SIG-M5 treated with dmso at 0.1 percent for 504 hours (cell line): ENCODE measurements at regions not wholly inside any gene's neighbourhood (a gene's known extent, or its start where the extent isn't known, plus 50 kb on each side); places are given as distances from the start of the nearest gene placed in this dataset.
"Not testable (repeated sequence)": the region's sequence is repeated elsewhere in the genome, so short reads cannot be mapped to it uniquely, and the experiment has no call there.

Experiments
- DNase-seq: peaks from one replicate; lab custom pipeline; 2025; ENCODE audit not compliant: unreplicated experiment; lab: John Stamatoyannopoulos, UW

GRCh38 chr7:4319280-4319679, 362.8 kb upstream of the FOXK1 start:
- no peak for DNase-seq

GRCh38 chr7:4325732-4326131, 356.4 kb upstream of the FOXK1 start:
- no peak for DNase-seq

GRCh38 chr7:4331711-4332110, 350.4 kb upstream of the FOXK1 start:
- no peak for DNase-seq

- no peak for DNase-seq
Observed at GRCh38 chr7:4338556-4338955, 343.5 kb upstream of the FOXK1 start.

DNA sequence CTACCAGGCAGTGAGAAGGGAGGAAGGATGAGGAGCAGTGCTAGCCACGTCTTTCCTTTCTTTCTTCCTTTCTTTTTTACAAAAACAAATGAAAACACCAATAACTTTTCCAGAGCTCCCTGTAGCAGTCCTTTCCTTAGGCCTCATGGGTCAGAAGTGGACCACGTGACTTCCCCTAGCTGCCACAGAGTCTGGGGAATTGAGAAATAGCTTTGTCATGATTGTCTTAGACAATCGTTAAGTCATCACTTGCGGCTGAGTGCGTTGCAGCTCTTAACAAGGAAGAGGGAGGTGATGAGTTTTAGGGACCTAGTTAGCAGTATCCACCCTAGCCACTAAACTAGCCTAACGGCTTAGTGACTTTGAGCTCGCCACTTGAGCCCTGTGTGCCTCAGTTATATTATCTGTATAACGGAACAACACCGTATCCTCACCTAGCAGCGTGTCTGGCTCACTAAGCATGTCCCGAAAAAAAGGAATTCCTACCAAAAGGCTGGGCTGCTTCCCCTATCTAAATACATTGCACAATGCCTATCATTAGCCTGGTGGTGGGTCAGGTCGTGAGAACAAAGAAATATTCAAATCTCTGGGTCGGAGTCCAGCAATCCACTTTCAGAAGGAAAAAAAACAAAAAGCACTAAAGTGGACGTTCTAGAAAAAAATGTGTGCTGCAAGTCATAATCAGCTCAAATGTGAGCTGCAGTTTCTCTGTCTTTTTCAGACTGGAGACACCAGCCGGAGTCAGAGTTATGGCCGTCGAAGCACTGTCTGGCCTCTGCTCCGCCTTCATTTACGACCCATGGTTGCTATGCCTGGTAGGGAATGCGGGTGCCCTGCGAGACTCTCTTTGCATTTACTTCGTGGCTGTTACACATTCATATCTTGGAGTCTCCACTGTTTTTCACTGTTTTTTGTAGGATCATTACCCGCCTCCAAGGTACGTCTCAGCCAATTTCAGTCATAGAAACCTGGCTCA, 338.5 kb upstream of the FOXK1 start:
- no peak for DNase-seq

GRCh38 chr7:4345004-4345403, 337.1 kb upstream of the FOXK1 start:
- no peak for DNase-seq

- DNase-seq: no peak
Observed at GRCh38 chr7:4352069-4352468, 330.0 kb upstream of the FOXK1 start.

DNA sequence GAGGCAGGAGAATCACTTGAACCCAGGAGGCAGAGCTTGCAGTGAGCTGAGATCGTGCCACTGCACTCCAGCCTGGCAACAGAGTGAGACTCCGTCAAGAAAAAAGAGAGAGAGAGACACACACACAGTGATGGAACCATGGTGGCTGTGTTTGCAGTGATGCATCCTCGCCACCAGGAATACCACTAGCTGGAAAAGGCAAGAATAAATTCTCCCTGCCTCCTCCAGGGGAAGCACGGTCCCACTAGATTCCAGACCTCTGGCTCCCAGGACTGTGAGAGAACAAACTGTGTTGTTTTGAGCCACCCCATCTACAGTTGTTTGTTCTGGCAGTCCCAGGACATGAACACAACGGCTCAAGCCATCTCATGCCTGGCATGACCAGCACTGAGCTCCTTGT, 320.3 kb upstream of the FOXK1 start:
- DNase-seq: no peak

DNA sequence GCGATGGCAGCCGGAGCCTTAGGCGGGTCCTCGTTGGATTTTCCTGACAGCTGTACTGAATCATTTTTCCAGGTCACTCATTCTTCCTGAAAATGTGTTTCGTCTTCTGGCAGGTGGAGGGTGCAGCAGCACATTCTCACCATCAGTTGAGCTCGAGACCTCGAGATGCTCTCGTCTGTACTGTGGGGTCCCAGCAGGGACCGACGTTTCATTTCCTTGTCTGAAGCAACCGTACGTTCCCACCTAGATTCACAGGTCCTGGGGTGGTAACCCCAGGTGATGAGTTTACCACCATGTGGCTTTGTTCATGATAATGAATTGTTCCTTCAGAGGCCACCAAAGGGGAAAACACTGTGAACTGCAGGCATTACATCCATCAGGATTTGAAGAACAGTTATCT, 298.5 kb upstream of the FOXK1 start:
- no peak for DNase-seq

DNA sequence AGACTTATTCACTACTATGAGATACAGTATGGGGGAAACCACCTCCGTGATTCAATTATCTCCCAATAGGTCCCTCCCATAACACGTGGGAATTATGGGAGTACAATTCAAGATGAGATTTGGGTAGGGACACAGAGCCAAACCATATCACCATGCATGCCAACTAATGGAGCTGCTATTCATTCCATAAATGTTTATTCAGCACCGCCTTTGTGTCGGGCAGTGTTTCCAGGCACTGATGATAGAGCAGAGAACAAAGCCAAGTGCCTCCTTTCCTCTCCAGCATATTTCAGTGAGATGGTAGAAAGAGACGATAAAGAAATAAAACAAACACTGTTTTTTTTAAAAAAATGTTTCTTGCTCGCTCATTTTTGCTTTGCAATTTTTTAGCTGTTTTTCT, 295.9 kb upstream of the FOXK1 start:
- no peak for DNase-seq

DNA sequence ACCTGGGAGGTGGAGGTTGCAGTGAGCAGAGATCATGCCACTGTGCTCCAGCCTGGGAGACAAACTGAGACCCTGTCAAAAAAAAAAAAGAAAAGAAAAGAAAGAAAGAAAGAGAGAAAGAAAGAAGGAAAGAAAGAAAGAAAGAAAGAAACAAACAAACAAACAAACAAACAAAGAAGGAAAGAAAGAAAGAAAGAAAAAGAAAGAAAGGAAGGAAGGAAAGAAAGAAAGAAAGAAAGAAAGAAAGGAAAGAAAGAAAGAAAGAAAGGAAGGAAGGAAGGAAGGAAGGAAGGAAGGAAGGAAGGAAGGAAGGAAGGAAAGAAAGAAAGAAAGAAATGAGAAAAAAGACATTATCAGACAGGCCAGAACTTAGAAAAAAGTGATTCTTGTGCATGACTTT, 291.0 kb upstream of the FOXK1 start:
- DNase-seq: not testable (repeated sequence)

- DNase-seq: no peak
Observed at GRCh38 chr7:4394736-4395135, 287.4 kb upstream of the FOXK1 start.

DNA sequence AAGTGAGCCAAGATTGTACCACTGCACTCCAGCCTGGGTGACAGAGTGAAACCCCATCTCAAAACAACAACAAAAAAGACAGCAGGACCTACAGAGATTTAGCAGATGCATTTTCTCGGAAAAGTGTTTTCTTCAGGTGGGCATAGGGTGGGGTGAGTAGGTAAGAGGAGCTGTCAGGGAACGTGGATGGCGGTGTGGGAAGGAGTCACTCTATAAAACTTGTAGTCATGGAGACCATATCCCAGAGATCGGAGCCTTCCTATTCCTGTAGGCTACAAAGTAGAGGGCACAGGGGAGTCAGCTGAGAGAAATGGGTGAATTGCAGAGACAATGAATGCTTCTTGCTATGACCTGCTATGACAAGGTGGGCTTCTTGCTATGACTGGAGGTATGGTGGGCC, 283.0 kb upstream of the FOXK1 start:
- DNase-seq: no peak

- no peak for DNase-seq
Observed at GRCh38 chr7:4399596-4399995, 282.5 kb upstream of the FOXK1 start.

GRCh38 chr7:4406288-4407058, 275.6 kb upstream of the FOXK1 start:
- DNase-seq: no peak

DNA sequence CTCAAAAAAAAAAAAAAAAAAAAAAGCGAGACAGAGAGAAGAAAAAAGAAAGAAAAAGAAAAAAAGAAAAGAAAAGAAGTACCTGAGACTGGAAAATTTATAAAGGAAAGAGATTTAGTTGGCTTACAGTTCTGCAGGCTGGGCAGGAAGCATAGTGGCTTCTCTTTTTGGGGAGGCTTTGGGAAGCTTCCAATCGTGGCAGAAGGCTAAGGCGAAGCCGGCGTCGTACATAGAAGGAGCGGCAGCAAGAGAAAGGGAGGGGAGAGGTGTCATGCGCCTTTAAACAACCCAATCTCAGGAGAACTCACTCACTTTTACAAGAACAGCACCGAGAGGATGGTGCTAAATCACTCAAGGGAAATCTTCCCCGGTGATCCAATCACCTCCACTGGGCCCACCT, 272.1 kb upstream of the FOXK1 start:
- no peak for DNase-seq

- no peak for DNase-seq
Observed at GRCh38 chr7:4416396-4417056, 265.6 kb upstream of the FOXK1 start.

DNA sequence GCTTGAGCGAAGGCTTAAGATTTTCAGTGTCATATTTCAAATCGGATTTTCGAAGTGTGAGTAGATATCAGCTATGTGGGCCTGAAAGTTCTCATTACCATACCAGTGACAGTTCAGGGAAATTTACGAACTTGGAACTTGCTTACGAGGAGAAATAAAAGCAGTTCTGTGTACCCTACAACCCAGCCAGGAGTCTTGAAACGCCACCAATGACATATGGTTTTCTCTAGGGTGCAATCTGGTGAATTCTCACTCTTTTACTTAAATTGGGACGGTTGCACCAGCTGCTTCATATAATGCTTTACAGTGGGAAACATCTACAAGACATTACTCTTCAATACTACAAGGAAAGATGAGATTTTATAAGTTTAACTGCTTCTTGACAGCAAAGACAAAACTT, 253.6 kb upstream of the FOXK1 start:
- DNase-seq: no peak

DNA sequence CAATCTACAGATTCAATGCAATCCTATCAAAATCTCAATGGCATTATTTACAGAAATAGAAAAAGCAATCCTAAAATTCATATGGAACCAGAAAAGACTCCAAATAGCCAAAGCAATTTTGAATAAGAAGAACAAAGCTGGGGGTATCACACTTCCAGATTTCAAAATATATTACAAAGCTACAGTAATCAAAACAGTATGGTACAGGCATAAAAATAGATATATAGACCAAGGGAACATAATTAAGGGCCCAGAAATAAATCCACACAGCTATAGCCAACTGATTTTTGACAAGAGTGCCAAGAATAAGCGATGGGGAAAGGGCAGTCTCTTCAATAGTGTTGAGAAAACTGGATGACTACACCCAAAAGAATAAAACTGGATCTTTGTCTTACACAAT, 251.9 kb upstream of the FOXK1 start:
- DNase-seq: no peak

- no peak for DNase-seq
Observed at GRCh38 chr7:4434306-4434705, 247.8 kb upstream of the FOXK1 start.

DNA sequence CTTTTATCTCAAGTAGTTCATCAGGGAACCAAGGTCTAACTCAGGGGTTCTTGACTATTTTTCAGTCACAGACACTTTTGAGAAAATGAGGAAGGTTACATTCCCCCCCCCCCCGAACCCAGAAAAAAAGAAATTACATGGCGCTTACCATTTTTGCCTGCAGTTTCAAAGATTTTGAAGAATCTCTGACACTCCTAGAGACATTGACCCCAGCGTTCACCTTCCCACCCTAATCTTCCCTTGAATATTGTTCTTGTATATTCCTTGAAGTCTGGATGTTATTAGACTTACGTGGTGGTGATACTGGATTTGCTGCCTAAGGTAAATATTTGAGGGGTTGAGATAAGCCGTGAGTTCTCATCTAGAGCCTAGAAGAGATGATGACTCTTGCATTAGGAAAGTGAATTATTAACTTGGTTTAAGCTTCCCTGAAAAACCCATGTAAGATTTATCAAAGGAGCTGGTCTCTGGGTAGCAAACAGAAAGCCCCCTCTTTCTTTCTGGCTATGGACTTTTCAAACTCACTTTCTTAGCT, 245.7 kb upstream of the FOXK1 start:
- no peak for DNase-seq
